SK-N-MC (cell line): ENCODE measurements at regions not wholly inside any gene's neighbourhood (a gene's known extent, or its start where the extent isn't known, plus 50 kb on each side); places are given as distances from the start of the nearest gene placed in this dataset.

Source experiments
- DNase-seq: peaks from one replicate; pipeline ENCODE4 v3.0.0-alpha.2; 2011; ENCODE audit warnings: low read depth, low spot score
- H3K27ac ChIP-seq: fragments of 200-600 bp; sonication (generic); 2 replicates; pipeline ENCODE4 v1.5.1; 2016; ENCODE audit warnings: mixed run types
- H3K36me3 ChIP-seq: fragments of 200-600 bp; sonication (generic); 2 replicates; pipeline ENCODE4 v1.6.1; 2017; ENCODE audit warnings: antibody characterized with exemption, low read length, mixed read lengths; ENCODE audit not compliant: insufficient read depth
- H3K4me3 ChIP-seq: fragments of 200-600 bp; sonication (generic); 2 replicates; pipeline ENCODE4 v1.5.1; 2016
- H3K9ac ChIP-seq: fragments of 200-600 bp; sonication (generic); 2 replicates; pipeline ENCODE4 v1.8.0; 2017; ENCODE audit warnings: mixed run types, mixed read lengths; ENCODE audit not compliant: insufficient read length
- H3K9me3 ChIP-seq: fragments of 200-600 bp; sonication (generic); 2 replicates; pipeline ENCODE4 v1.6.1; 2017; ENCODE audit warnings: low read depth, mild to moderate bottlenecking, antibody characterized with exemption, low read length, moderate library complexity, mixed read lengths
- EZH2 ChIP-seq: fragments of 200-600 bp; sonication (generic); IDR thresholded peaks from one replicate; pipeline ENCODE4 v1.6.1; 2017; ENCODE audit warnings: antibody characterized with exemption
- FOXP2 ChIP-seq: optimal IDR thresholded peaks from 2 replicates; pipeline ENCODE3; 2011; ENCODE audit warnings: mild to moderate bottlenecking, moderate library complexity; ENCODE audit not compliant: insufficient read depth; ENCODE audit errors: extremely low read length, control extremely low read depth
- POLR2AphosphoS5 ChIP-seq: IDR thresholded peaks from 2 replicates; pipeline ENCODE4 v1.6.1; 2012; ENCODE audit warnings: mild to moderate bottlenecking, low read depth, low read length, borderline replicate concordance

DNA sequence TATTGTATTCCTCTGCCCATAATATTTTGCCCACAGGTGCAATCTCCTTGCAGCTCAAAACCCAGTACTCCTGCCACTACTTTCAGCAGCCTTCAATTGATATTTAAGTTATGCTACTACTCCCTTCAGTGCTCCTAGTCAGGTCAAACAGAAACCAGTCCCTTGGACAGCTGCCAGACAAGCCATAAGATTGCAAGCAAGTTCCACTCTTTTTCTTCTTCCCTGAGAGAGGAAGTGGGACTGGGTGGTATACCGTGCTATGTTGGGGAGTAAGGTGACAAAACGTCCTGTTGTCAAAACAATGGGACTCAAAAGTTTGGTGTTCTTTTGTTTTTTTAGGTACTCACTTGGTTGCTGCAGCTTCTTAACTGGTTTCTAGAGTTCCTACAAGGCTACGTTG, 63.1 kb upstream of the FRY start:
- no peak for DNase-seq
- Histone ChIP-seq H3K9ac (no peak overlapping the region), H3K4me3 (no peak overlapping the region), H3K9me3 (no peaks in the 10 kb centered on the region), H3K27ac (no peak overlapping the region), H3K36me3 (no peaks in the 10 kb centered on the region)
- TF ChIP-seq EZH2 (no peak), FOXP2 (no peak), POLR2AphosphoS5 (no peak)

DNA sequence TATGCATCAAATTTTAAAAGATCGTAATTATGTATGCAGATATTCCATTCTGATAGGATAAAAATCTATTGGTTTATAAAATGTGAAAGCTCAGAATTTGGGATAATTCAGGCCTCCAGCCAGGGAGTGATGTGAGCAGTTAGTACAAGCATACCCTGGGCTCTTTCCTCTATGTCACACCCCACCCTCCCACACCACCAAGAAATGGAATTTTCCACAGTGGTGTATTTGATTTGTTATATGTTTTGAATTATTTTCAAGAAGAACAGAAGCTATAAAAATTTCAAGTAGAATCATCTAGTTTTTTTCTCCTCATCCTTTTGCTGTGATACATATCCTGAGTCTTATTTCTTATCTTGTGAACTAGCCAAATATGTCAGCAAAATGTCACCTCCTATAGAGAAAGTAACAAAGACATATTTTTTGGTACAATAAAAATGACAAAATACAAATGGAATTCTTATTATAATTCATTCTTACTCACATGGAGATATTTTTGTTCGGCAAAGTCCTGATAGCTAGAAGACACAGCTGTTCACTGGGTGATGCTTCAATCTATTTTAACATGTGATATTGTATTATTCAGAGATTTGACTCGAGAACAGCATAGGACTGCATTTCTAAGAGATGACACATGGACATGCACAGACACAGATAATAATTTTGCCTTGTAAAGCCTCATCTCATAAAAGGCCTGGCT, 61.2 kb upstream of the FRY start:
- no peak for DNase-seq
- H3K9ac ChIP-seq = no peak overlapping the region
- no peak overlapping the region for H3K4me3 ChIP-seq
- H3K27ac ChIP-seq = no peak overlapping the region
- no peaks in the 10 kb centered on the region for H3K36me3 ChIP-seq
- no peak for TF ChIP-seq POLR2AphosphoS5
- no peak for TF ChIP-seq FOXP2
- TF ChIP-seq EZH2 = no peak
- no peaks in the 10 kb centered on the region for H3K9me3 ChIP-seq

DNA sequence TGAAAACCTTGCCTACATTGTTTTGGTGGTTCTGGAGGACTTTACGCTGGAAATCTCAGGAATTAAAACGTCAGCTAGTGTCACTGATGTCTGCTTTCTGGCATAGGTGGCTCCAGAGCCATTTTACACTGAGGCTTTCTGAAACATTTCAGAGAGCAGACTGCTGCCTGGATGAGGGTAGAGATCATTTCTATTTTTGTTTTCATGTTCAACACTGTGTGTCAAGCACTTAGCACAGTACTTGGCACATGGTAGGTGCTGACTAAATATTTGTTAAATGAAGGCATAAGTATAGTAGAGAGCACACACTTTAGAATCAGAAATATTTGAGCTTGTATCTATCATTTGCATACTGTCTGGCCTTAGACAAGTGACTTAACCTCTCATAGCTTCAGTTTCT, 59.1 kb upstream of the FRY start:
- Histone ChIP-seq H3K4me3 (no peak overlapping the region), H3K27ac (no peak overlapping the region), H3K9me3 (no peaks in the 10 kb centered on the region), H3K9ac (no peak overlapping the region), H3K36me3 (no peaks in the 10 kb centered on the region)
- no peak for TF ChIP-seq FOXP2
- no peak for TF ChIP-seq POLR2AphosphoS5
- no peak for TF ChIP-seq EZH2
- no peak for DNase-seq

DNA sequence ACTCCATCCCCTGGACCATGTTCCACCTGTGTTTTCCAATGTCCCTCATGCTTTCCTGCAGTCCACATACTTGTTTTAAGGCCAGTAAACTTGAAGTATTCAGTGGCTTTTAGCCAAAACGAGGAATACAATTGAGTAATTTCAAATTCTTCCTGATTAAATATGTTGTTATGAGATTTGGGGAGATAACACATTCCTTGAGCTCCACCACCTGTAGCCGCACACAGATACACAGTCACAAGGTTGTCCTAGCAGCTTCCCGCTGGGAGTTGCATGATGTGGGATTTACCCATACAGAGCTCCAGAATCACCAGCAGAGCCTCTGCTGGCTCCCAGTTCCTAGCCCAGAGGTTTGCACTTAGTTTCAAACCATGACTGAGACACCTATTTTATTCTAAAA, 53.6 kb upstream of the FRY start:
- Histone ChIP-seq H3K36me3 (no peaks in the 10 kb centered on the region), H3K4me3 (no peak overlapping the region), H3K27ac (no peak overlapping the region), H3K9ac (no peak overlapping the region), H3K9me3 (no peaks in the 10 kb centered on the region)
- TF ChIP-seq POLR2AphosphoS5 = no peak
- TF ChIP-seq FOXP2 = no peak
- DNase-seq = no peak

DNA sequence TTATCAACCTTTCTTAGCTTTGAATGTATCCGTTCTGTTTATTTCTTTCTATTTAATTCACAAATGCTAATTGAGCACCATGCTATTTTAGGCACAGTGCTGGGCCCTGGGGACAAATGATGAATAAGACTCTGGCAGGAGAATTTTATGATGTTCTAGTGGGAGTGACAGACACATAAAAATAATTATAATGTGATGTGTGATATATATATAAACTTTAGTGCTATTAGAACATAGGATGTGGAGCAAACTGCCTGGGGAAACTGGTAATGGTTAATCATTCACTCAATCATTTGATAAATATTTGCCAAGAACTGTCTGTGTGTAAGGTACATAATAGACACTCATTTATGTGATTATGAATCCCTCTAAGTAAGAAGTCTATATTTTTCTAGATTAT, 50.7 kb upstream of the FRY start:
- DNase-seq = no peak
- TF ChIP-seq EZH2 (no peak), POLR2AphosphoS5 (no peak)
- H3K36me3 ChIP-seq = no peaks in the 10 kb centered on the region

More for the DNA sequence above, 50.7 kb upstream of the FRY start:
- no peak overlapping the region for H3K27ac ChIP-seq
- no peaks in the 10 kb centered on the region for H3K9me3 ChIP-seq
- no peak overlapping the region for H3K4me3 ChIP-seq
- H3K9ac ChIP-seq = no peak overlapping the region
